ENCODE measurements at regions not wholly inside any gene's neighbourhood (a gene's known extent, or its start where the extent isn't known, plus 50 kb on each side); places are given as distances from the start of the nearest gene placed in this dataset.

DNA sequence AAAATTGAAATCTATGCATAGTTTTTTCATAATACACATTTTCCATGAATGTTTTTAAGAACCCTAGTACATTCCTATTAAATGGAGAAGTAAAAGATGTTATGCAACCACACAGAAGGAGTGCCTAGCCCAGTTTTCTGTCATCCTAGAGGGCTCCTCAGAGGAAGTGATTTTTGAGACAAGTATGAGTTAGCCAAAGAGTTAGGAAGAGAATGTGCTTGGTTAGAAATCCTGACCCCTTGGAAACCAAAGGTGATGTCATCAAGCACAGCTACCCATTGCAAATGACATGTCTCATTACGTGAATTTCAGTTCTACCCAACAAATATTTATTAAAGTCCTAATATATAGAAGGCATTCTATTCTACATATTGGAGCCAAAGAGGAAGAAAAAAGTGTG is 88.9 kb upstream of the TNFSF4 start:
- no peak overlapping the region for H3K27ac ChIP-seq
- no peak overlapping the region for H3K4me3 ChIP-seq (IDR thresholded peaks at IDR 0.05; ENCODE audit: insufficient read depth, low read depth, low read length)
- H3K4me2 ChIP-seq, result no peak overlapping the region
- H4K20me1 ChIP-seq (ENCODE audit: insufficient read depth), result no peaks in the 10 kb centered on the region
- no peaks in the 10 kb centered on the region for H3K27me3 ChIP-seq (ENCODE audit: insufficient read depth, low read depth)
- H2AFZ ChIP-seq (ENCODE audit: low read depth), result no peak overlapping the region
- TF ChIP-seq, protein P1, sequence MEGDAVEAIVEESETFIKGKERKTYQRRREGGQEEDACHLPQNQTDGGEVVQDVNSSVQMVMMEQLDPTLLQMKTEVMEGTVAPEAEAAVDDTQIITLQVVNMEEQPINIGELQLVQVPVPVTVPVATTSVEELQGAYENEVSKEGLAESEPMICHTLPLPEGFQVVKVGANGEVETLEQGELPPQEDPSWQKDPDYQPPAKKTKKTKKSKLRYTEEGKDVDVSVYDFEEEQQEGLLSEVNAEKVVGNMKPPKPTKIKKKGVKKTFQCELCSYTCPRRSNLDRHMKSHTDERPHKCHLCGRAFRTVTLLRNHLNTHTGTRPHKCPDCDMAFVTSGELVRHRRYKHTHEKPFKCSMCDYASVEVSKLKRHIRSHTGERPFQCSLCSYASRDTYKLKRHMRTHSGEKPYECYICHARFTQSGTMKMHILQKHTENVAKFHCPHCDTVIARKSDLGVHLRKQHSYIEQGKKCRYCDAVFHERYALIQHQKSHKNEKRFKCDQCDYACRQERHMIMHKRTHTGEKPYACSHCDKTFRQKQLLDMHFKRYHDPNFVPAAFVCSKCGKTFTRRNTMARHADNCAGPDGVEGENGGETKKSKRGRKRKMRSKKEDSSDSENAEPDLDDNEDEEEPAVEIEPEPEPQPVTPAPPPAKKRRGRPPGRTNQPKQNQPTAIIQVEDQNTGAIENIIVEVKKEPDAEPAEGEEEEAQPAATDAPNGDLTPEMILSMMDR (conservative IDR thresholded peaks at IDR 0.05; ENCODE audit: low read depth, low read length), result no peak
- no peak overlapping the region for H3K9ac ChIP-seq
- peaks cover 9% of the 10 kb centered on the region for H3K4me1 ChIP-seq (ENCODE audit: low read depth, poor library complexity, severe bottlenecking)
- no peaks in the 10 kb centered on the region for H3K36me3 ChIP-seq (ENCODE audit: insufficient read depth)
- H3K79me2 ChIP-seq (ENCODE audit: insufficient read depth, low read depth), result no peaks in the 10 kb centered on the region

- H3K36me3 ChIP-seq (ENCODE audit: insufficient read depth), result no peaks in the 10 kb centered on the region
- no peaks in the 10 kb centered on the region for H3K27me3 ChIP-seq (ENCODE audit: insufficient read depth, low read depth)
- TF ChIP-seq, protein P1 (conservative IDR thresholded peaks at IDR 0.05; ENCODE audit: low read depth, low read length), result no peak
- H3K4me2 ChIP-seq, result no peak overlapping the region
- peaks cover 9% of the 10 kb centered on the region for H3K4me1 ChIP-seq (ENCODE audit: low read depth, poor library complexity, severe bottlenecking)
- H3K79me2 ChIP-seq (ENCODE audit: insufficient read depth, low read depth), result no peaks in the 10 kb centered on the region
- no peak overlapping the region for H3K27ac ChIP-seq
- no peak overlapping the region for H2AFZ ChIP-seq (ENCODE audit: low read depth)
- no peak overlapping the region for H3K4me3 ChIP-seq (IDR thresholded peaks at IDR 0.05; ENCODE audit: insufficient read depth, low read depth, low read length)
- no peak overlapping the region for H3K9ac ChIP-seq
- no peaks in the 10 kb centered on the region for H4K20me1 ChIP-seq (ENCODE audit: insufficient read depth)
Measured at GRCh38 chr1:173297798-173298391, 90.8 kb upstream of the TNFSF4 start.

- TF ChIP-seq, protein P1 (conservative IDR thresholded peaks at IDR 0.05; ENCODE audit: low read depth, low read length), result no peak
- Histone ChIP-seq H3K79me2 (ENCODE audit: insufficient read depth, low read depth) (no peaks in the 10 kb centered on the region), H3K27ac (no peak overlapping the region), H3K36me3 (ENCODE audit: insufficient read depth) (no peaks in the 10 kb centered on the region), H3K4me3 (IDR thresholded peaks at IDR 0.05; ENCODE audit: insufficient read depth, low read depth, low read length) (no peak overlapping the region), H3K27me3 (ENCODE audit: insufficient read depth, low read depth) (no peaks in the 10 kb centered on the region), H3K4me2 (no peak overlapping the region), H4K20me1 (ENCODE audit: insufficient read depth) (no peaks in the 10 kb centered on the region), H3K9ac (no peak overlapping the region), H3K4me1 (ENCODE audit: low read depth, poor library complexity, severe bottlenecking) (peaks cover 9% of the 10 kb centered on the region), H2AFZ (ENCODE audit: low read depth) (no peak overlapping the region)
Measured at GRCh38 chr1:173300061-173301044, 93.2 kb upstream of the TNFSF4 start.

GRCh38 chr1:173301507-173301906 is 94.4 kb upstream of the TNFSF4 start:
- H3K4me2 ChIP-seq, result no peak overlapping the region
- no peaks in the 10 kb centered on the region for H3K79me2 ChIP-seq (ENCODE audit: insufficient read depth, low read depth)
- H3K9ac ChIP-seq, result no peak overlapping the region
- no peak overlapping the region for H3K4me3 ChIP-seq (IDR thresholded peaks at IDR 0.05; ENCODE audit: insufficient read depth, low read depth, low read length)
- H4K20me1 ChIP-seq (ENCODE audit: insufficient read depth), result no peaks in the 10 kb centered on the region
- no peak overlapping the region for H2AFZ ChIP-seq (ENCODE audit: low read depth)
- TF ChIP-seq, protein P1 (conservative IDR thresholded peaks at IDR 0.05; ENCODE audit: low read depth, low read length), result no peak
- H3K36me3 ChIP-seq (ENCODE audit: insufficient read depth), result no peaks in the 10 kb centered on the region
- no peaks in the 10 kb centered on the region for H3K27me3 ChIP-seq (ENCODE audit: insufficient read depth, low read depth)
- peaks cover 9% of the 10 kb centered on the region for H3K4me1 ChIP-seq (ENCODE audit: low read depth, poor library complexity, severe bottlenecking)
- H3K27ac ChIP-seq, result no peak overlapping the region
